Astrocyte of the spinal cord (primary cell): ENCODE measurements at regions not wholly inside any gene's neighbourhood (a gene's known extent, or its start where the extent isn't known, plus 50 kb on each side); places are given as distances from the start of the nearest gene placed in this dataset.

Source experiments
- DNase-seq: peaks from one replicate; pipeline ENCODE4 v3.0.0; 2011; ENCODE audit warnings: low read depth, low spot score
- H3K4me3 ChIP-seq: 2 replicates; pipeline ENCODE4 v1.5.1; 2011; ENCODE audit warnings: low read depth, mild to moderate bottlenecking, low read length, moderate library complexity
- in situ Hi-C: cut with HindIII; loops from 2 replicates; pipeline ENCODE4 v1.10.0; 2017; ENCODE audit warnings: low sequenced_read_pairs
- TF ChIP-seq, protein P1 (sequence below): IDR thresholded peaks from 2 replicates; pipeline ENCODE4 v1.5.1; 2012; ENCODE audit warnings: low read depth, mild to moderate bottlenecking, low read length, inconsistent platforms

DNA sequence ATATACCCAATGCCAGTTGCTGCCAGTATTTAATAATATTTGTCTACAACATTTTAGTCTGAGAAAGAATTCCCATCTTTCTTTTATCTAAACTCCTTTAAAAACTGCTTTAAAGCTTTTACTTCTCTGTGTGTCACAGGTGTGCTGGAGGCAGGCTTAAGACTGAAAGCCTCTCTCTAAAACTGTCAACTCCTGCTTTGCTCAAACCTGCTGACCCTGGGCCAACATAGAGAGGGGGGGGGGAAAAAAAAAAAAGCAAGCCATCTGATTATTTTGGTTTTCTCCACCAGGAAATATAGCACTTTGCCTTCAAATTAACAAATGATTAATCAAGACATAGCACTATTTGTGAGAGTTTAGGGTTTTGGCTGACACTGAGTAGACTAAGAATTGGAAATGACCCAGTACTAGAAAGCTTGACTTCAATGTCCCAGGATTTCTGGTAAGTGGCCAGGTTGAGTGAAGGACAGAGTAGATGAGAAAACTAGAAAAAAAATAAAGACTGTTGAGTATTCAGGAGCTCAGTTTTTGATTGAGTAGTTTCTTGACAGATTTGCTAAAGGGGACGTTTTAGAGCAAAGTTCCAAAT is 357.0 kb upstream of the FLRT2 start:
- TF ChIP-seq, protein P1, sequence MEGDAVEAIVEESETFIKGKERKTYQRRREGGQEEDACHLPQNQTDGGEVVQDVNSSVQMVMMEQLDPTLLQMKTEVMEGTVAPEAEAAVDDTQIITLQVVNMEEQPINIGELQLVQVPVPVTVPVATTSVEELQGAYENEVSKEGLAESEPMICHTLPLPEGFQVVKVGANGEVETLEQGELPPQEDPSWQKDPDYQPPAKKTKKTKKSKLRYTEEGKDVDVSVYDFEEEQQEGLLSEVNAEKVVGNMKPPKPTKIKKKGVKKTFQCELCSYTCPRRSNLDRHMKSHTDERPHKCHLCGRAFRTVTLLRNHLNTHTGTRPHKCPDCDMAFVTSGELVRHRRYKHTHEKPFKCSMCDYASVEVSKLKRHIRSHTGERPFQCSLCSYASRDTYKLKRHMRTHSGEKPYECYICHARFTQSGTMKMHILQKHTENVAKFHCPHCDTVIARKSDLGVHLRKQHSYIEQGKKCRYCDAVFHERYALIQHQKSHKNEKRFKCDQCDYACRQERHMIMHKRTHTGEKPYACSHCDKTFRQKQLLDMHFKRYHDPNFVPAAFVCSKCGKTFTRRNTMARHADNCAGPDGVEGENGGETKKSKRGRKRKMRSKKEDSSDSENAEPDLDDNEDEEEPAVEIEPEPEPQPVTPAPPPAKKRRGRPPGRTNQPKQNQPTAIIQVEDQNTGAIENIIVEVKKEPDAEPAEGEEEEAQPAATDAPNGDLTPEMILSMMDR = no peak
- DNase-seq = no peak
- in situ Hi-C loops = no loop called here

DNA sequence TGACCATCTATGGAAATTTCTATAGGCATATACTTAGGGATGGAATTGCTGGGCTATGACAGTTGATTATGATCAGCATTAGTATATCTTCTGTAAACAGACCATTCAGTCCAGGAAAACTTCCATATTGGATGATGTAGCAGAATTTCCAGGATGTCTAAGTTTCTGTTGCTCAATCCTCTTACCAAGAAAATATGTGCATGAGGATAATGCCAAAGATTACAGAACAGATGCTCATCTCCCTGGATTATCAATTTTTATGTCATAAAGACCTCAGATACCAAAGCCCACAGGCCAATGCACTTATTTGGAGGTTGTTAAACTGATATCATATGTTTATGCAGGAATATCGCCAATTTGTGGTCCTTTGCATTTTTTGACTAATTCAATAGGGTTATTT is 354.4 kb upstream of the FLRT2 start:
- no peak overlapping the region for H3K4me3 ChIP-seq
- in situ Hi-C loops = no loop called here
- TF ChIP-seq, protein P1 = no peak
- DNase-seq = no peak

More for the DNA sequence above, 357.0 kb upstream of the FLRT2 start:
- no peak overlapping the region for H3K4me3 ChIP-seq

DNA sequence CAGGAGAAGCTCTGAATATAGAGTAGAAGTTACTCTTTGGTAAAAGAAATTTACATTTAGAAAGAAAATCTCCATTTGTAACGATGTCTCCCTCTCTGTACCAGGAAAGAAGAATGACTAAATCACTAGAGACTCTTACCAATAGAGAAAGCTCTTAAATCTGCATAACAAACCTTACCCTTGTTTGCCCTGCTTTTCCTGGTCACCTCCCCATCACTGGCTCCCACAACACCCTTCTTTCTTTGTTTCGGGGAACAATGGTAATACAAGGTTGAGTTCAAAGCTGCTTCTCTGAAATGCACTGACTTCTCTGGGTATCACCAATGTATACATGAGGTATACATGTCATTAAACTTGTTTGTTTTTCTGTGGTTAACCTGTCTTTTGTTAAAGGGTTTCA is 351.1 kb upstream of the FLRT2 start:
- no peak overlapping the region for H3K4me3 ChIP-seq
- in situ Hi-C loops = no loop called here
- TF ChIP-seq, protein P1 = no peak
- DNase-seq = no peak

DNA sequence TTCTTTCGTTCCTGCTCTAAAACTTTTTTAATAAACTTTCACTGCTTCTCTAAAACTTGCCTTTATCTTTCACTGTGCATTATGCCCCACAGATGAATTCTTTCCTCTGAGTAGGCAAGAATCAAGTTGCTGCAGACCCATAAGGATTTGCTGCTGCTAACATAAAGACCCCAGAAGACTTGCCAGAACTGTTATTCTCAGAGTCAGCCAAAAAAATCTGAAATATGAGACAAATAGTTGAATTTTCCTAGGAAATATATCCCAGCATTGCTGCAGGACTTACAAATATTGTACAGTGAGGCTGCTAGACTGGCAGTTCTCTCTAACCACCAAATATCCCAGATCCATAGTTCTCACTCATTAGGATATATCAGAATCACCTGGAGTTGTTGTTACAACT is 349.1 kb upstream of the FLRT2 start:
- no peak for DNase-seq
- TF ChIP-seq, protein P1 = no peak
- in situ Hi-C loops = no loop called here
- no peak overlapping the region for H3K4me3 ChIP-seq

DNA sequence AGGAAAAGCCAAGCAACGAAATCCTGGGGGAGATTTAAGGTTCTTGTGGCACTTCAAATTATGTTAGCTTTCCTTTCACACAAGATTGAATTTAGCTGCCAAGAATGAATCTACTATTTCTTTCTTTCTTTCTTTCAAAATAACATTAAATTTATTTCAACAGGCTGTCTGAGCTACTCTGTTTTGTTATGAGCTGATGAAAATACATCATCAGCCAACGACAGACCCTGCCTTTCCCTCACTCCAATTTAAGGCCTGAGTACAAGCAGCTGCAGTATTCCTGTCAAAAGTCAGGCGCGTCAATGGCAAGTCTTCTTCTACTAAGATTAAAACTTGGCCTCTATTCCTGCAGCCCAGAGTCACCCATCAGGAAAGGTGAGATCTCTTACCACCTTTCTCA is 347.7 kb upstream of the FLRT2 start:
- TF ChIP-seq, protein P1 = no peak
- in situ Hi-C loops = no loop called here
- no peak overlapping the region for H3K4me3 ChIP-seq
- DNase-seq = no peak

DNA sequence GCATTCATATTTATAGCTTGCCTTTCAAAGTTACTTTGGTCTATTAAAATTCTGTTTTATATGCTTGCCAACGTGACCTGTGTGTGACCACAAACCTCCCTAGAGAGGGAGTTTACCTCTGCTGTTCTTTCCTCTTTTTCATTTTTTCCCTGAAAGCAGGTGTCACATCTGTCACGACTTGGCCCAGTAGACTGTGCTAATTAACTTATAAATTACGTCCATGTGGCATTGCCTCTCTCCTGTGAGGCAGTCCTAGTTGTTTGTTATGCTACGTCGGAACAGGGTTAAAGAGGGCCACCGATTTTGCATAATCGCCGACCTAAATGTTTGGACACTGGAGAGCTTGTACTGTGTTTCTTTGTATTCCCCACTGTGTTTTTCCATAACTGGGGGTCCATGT is 343.9 kb upstream of the FLRT2 start:
- DNase-seq = no peak
- in situ Hi-C loops = no loop called here
- H3K4me3 ChIP-seq = no peak overlapping the region
- TF ChIP-seq, protein P1 = no peak

DNA sequence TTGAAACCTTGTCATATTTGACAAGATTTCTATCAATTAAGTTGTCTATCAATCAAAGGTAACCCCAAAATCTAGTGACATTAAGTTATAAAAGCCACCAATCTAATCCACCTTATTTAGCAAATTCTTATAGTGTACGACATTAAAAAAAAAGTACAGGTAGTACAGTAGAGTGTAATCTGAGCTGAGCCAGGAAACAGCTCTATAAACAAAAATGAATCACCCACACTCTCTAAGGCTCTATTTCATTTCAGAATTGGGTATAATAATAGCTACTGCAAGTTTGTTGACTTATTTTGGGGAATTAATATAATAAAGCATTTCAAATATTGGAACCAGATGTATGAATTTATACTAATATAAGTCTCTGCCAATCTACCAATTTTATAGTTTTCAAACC is 342.4 kb upstream of the FLRT2 start:
- in situ Hi-C loops = no loop called here
- no peak overlapping the region for H3K4me3 ChIP-seq
- TF ChIP-seq, protein P1 = no peak
- DNase-seq = no peak
